ENCODE measurements at regions not wholly inside any gene's neighbourhood (a gene's known extent, or its start where the extent isn't known, plus 50 kb on each side); places are given as distances from the start of the nearest gene placed in this dataset.

- Histone ChIP-seq H2AFZ (ENCODE audit: control insufficient read depth, low read length) (no peak overlapping the region), H3K4me3 (ENCODE audit: control insufficient read depth in 2 of 3, extremely low read depth in 1 of 3, insufficient read depth in 2 of 3, low read depth in 1 of 3, low read length in 3 of 3) (no peak overlapping the region), H3K9me3 (ENCODE audit: control insufficient read depth, low read depth, low read length) (no peaks in the 10 kb centered on the region), H3K4me2 (ENCODE audit: control insufficient read depth, extremely low read depth, insufficient read depth, low read depth, low read length) (no peak overlapping the region), H3K27me3 (ENCODE audit: control insufficient read depth, extremely low read depth, insufficient read depth, low read length) (no peaks in the 10 kb centered on the region), H4K20me1 (ENCODE audit: control insufficient read depth, extremely low read depth, insufficient read depth, low read length) (no peaks in the 10 kb centered on the region), H3K4me1 (ENCODE audit: control insufficient read depth, extremely low read depth, insufficient read depth, low read length) (no peaks in the 10 kb centered on the region), H3K27ac (ENCODE audit: control insufficient read depth, insufficient read depth, low read length) (no peak overlapping the region), H3K9ac (ENCODE audit: control insufficient read depth, extremely low read depth, insufficient read depth, low read length) (no peak overlapping the region), H3K36me3 (ENCODE audit: control insufficient read depth in 2 of 2, extremely low read depth in 1 of 2, insufficient read depth in 2 of 2, low read length in 2 of 2) (no peaks in the 10 kb centered on the region), H3K79me2 (ENCODE audit: control insufficient read depth, insufficient read depth, low read length) (no peaks in the 10 kb centered on the region), H3K9me1 (ENCODE audit: control insufficient read depth, extremely low read depth, insufficient read depth, low read length) (no peaks in the 10 kb centered on the region)
- no peak for TF ChIP-seq CTCF (optimal IDR thresholded peaks at IDR 0.05 in 1 of 3, IDR thresholded peaks at IDR 0.05 in 1 of 3, conservative IDR thresholded peaks at IDR 0.05 in 1 of 3; ENCODE audit: extremely low read depth in 1 of 3, insufficient read depth in 2 of 3, low read length in 3 of 3)
- dilution Hi-C loops (cut with MboI; ENCODE audit: extremely low pct_ligation_motif_present, low sequenced_read_pairs), result no loop called here
- FAIRE-seq (no peak), DNase-seq (ENCODE audit: low read depth, low spot score) (no peak)
Observed at GRCh38 chr3:181333394-181333793, 343.9 kb upstream of the DNAJC19 start.

- no peak overlapping the region for H3K4me2 ChIP-seq (ENCODE audit: control insufficient read depth, extremely low read depth, insufficient read depth, low read depth, low read length)
- H3K4me1 ChIP-seq (ENCODE audit: control insufficient read depth, extremely low read depth, insufficient read depth, low read length), result no peaks in the 10 kb centered on the region
- no peaks in the 10 kb centered on the region for H3K9me3 ChIP-seq (ENCODE audit: control insufficient read depth, low read depth, low read length)
- FAIRE-seq (no peak), DNase-seq (ENCODE audit: low read depth, low spot score) (no peak)
- H3K9me1 ChIP-seq (ENCODE audit: control insufficient read depth, extremely low read depth, insufficient read depth, low read length), result no peaks in the 10 kb centered on the region
- no peak for TF ChIP-seq EZH2 (IDR thresholded peaks at IDR 0.05; ENCODE audit: low read length)
- no peak for TF ChIP-seq CTCF (optimal IDR thresholded peaks at IDR 0.05 in 1 of 3, IDR thresholded peaks at IDR 0.05 in 1 of 3, conservative IDR thresholded peaks at IDR 0.05 in 1 of 3; ENCODE audit: extremely low read depth in 1 of 3, insufficient read depth in 2 of 3, low read length in 3 of 3)
- dilution Hi-C loops (cut with MboI; ENCODE audit: extremely low pct_ligation_motif_present, low sequenced_read_pairs), result no loop called here
- H3K9ac ChIP-seq (ENCODE audit: control insufficient read depth, extremely low read depth, insufficient read depth, low read length), result no peak overlapping the region
- no peak overlapping the region for H3K4me3 ChIP-seq (ENCODE audit: control insufficient read depth in 2 of 3, extremely low read depth in 1 of 3, insufficient read depth in 2 of 3, low read depth in 1 of 3, low read length in 3 of 3)
- H3K27ac ChIP-seq (ENCODE audit: control insufficient read depth, insufficient read depth, low read length), result no peak overlapping the region
- no peaks in the 10 kb centered on the region for H4K20me1 ChIP-seq (ENCODE audit: control insufficient read depth, extremely low read depth, insufficient read depth, low read length)
- H3K27me3 ChIP-seq (ENCODE audit: control insufficient read depth, extremely low read depth, insufficient read depth, low read length), result no peaks in the 10 kb centered on the region
- no peak overlapping the region for H2AFZ ChIP-seq (ENCODE audit: control insufficient read depth, low read length)
- H3K79me2 ChIP-seq (ENCODE audit: control insufficient read depth, insufficient read depth, low read length), result no peaks in the 10 kb centered on the region
- no peaks in the 10 kb centered on the region for H3K36me3 ChIP-seq (ENCODE audit: control insufficient read depth in 2 of 2, extremely low read depth in 1 of 2, insufficient read depth in 2 of 2, low read length in 2 of 2)
Observed at GRCh38 chr3:181330821-181331563, 341.5 kb upstream of the DNAJC19 start.
